GM10266 (cell line): ENCODE measurements at regions not wholly inside any gene's neighbourhood (a gene's known extent, or its start where the extent isn't known, plus 50 kb on each side); places are given as distances from the start of the nearest gene placed in this dataset.

Experiments used
- DNase-seq: peaks from one replicate; pipeline ENCODE4 v3.0.0; 2012; ENCODE audit errors: extremely low spot score
- TF ChIP-seq, protein P1 (sequence below): IDR thresholded peaks from 2 replicates; pipeline ENCODE4 v1.5.1; 2012; ENCODE audit warnings: mild to moderate bottlenecking, low read depth; ENCODE audit not compliant: control insufficient read depth, insufficient read depth; ENCODE audit errors: missing control alignments

DNA sequence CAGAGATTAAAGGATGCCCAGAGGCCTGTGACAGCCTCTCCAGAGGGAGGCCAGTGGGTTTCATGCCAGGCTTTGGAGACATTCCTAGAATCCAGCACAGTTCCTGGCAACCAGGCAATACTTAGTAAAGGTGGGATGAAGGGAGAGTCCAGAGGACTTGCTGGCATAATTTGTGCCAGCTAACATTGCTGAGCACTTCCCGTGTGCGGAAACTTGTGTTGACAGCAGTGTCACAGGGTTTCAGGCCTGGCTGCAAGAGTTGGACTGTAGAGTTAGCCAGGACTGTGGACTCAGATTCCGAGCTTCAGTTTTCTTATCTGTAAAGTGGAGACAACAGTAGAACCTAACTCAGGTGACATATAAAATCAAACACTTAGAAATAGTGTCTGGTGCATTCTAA, 141.7 kb downstream of the SALL1 start:
- no peak for DNase-seq
- TF ChIP-seq, protein P1, sequence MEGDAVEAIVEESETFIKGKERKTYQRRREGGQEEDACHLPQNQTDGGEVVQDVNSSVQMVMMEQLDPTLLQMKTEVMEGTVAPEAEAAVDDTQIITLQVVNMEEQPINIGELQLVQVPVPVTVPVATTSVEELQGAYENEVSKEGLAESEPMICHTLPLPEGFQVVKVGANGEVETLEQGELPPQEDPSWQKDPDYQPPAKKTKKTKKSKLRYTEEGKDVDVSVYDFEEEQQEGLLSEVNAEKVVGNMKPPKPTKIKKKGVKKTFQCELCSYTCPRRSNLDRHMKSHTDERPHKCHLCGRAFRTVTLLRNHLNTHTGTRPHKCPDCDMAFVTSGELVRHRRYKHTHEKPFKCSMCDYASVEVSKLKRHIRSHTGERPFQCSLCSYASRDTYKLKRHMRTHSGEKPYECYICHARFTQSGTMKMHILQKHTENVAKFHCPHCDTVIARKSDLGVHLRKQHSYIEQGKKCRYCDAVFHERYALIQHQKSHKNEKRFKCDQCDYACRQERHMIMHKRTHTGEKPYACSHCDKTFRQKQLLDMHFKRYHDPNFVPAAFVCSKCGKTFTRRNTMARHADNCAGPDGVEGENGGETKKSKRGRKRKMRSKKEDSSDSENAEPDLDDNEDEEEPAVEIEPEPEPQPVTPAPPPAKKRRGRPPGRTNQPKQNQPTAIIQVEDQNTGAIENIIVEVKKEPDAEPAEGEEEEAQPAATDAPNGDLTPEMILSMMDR: no peak

DNA sequence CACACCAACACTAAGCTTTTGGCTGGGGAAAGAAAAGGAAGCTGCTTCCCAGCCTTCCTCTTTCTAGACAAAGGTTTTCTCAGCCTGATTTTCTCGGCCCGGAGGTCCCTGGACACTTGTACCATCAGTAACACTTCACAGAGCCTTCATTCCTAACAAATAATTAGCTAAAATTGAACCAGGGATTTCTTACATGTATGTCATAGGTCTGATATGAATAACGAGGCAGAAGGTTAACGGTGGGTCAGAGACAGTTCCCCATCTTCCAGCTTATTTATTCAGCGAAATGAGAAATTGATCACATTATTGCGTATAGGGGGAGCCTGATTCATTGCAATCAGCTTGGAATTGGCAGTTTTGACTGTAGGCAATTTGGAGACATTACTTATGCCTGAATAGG, 142.5 kb downstream of the SALL1 start:
- no peak for DNase-seq
- TF ChIP-seq, protein P1: no peak

DNA sequence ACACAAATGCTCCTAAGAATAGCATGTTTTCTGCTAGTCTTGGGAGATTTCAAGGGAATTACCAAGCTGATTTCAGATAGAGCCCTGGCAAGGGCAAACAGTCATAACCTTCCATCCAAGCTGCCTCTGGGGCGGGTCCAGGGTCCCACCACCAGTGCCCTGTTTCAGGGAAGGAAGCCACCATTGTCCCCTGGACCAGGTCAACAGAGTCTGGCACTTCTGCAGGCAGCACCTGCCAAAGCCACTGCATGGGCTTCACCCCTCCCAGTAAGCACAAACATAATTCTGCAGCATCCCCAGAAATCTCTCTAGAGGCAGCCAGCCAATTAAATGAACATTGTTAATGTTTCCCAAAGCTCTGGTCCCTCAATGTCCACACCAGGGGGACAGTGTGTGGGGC, 143.0 kb downstream of the SALL1 start:
- TF ChIP-seq, protein P1: no peak

DNA sequence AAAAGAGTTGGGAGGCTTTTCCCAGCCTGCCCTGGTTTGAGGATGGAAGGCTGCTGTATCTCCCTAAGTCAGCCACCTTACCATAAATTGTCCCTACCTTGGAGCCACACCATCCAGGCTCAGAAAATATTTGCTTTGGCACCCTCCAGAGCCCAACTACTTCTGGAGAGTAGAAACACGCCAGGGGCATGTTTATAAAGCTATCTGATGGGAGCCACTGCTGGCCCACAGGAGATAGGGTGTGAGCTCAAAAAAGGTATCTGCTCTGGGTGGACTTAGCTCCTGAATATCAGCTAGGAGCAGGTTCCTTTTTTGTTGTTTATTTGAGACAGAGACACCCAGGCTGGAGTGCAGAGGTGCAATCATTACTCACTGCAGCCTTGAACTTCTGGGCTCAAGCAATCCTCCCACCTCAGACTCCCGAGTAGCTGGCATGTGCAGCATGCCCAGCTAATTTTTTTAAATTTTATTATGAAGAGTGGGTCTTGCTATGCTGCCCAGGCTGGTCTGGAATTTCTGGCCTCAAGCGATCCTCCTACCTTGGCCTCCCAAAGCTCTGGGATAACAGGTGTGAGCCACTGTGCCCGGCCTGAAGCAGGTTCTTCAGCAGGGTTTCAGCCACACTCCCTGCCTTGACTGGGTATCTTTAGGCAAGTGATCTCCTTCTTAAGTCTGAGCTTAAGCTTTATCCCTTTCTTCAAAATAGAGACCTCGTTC, 147.1 kb downstream of the SALL1 start:
- DNase-seq: no peak
- TF ChIP-seq, protein P1: no peak

More for the DNA sequence above, 143.0 kb downstream of the SALL1 start:
- no peak for DNase-seq

DNA sequence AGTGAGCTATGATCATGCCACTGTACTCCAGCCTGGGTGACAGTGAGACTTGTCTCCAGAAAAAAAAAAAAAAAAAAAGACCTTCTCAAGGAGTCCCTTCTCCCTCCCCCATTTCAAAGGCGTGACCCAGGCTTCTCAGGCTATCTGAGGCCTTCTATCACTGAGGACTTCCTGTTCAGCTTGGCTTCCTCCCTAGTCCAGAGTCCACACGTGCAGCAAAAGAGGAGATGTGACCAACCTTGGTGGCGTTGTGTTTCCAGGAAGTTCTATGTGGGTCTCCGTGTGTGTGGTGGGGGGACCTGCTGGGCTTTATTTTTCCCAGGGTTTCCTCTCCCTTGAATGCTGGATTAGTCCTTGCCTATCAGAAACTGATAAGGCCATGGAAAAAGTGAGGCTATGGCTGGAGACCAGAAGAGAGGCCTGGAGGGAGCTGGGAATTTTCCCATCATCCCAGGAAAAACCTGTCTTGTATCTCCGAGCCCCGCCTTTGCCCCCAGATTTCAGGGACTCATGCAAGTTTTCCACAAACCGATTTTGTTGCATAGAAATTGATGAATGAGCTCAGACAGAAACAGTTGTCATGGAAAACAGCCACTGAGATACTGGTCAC, 148.1 kb downstream of the SALL1 start:
- TF ChIP-seq, protein P1: no peak
- no peak for DNase-seq

DNA sequence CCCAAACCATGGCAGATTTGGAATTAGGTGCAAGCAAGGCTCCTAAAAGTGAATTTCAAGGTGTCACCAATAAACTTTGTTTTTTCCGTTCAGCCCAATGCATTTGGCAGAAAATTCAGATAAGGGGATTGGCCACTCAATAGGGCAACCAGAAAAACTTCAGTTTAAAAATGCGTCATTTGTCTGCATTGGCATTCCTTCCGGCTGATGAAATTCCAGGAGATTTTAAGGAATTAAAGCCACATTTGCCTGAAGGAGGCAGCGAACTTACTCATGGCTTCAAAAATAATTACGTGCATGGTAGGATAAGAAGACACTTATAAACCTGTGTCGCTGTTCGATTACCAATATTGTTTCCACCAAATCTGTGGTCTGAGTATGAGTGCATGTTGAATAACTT, 151.9 kb downstream of the SALL1 start:
- TF ChIP-seq, protein P1: no peak
- no peak for DNase-seq

DNA sequence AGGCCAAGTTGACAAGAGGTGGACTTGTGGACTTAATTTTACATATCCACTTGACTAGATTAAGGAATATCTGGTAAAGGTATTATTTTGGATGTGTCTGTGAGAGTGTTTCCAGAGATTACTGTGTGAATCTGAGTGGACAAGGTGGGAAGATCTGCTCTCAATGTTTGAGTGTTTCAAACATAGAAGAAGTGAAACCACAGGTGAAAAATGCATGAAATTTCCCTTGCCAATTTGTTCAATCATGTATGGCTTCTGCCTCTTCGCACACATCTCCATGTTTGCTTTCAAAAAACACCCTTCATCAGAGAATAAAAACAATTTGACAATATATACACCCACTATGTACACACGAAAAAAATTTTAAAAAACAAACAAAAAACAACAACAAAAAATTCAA, 152.7 kb downstream of the SALL1 start:
- TF ChIP-seq, protein P1: no peak
- no peak for DNase-seq
